SW 1271 (cell line): ENCODE measurements at regions not wholly inside any gene's neighbourhood (a gene's known extent, or its start where the extent isn't known, plus 50 kb on each side); places are given as distances from the start of the nearest gene placed in this dataset.

ENCODE experiments used
- DNase-seq, 2 experiments: peaks; one replicate each; lab custom pipeline; 2025; lab: John Stamatoyannopoulos, UW

DNA sequence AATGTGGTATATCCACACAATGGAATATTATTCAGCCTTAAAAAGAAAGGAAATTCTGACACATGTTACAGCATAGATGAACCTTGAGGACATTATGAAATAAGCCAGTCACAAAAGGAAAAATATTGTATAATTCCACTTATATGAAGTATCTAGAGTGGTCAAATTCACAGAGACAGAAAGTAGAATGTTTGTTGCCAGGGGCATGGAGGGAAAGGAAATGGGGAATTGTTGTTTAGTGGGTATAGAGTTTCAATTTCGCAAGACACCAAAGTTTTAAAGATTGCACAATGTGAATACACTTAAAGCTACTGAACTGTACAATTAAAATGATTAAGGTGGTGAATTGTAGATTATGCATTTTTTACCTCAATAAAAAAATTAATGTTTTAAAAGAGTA is 92.9 kb downstream of the TXNL1 start:
- DNase-seq, result no peak

DNA sequence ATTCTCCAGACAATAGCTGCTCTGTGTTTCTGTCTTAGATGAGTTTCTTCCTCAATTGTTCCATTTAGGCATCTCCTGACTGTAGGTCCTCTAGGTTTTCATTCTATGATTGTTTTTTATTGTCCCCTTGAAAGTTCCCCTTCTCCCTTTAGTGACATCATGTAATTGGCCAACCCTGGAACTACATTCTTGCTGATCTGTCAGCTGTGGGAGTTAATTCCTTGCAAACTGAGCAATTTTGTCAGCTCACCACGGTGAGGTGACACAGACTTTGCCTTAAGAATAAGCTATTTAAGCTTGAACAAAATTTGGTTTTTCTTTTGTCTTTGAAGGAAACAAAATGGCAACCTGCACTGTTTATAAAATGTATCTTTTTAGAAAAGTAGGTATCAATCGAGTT is 95.9 kb downstream of the TXNL1 start:
- DNase-seq, result no peak

DNA sequence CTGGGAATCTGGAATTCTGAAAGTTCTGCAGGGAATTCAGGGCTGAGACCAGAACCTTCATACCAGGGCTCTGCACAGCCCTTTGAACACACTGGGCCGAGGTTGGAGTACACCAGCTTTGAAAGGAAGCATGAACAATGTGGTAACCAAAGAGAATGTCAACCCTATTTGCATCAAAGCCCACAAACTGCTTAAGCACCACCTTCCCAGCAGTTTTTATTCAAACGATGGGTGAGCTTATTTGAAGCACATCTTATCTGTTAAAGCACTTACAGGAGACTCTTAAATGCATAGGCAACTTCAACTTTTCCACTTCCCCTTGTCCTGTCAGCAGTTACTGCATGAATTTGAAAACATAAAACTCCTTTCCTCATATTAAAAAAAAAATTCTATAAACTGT is 96.6 kb downstream of the TXNL1 start:
- DNase-seq, result no peak

DNA sequence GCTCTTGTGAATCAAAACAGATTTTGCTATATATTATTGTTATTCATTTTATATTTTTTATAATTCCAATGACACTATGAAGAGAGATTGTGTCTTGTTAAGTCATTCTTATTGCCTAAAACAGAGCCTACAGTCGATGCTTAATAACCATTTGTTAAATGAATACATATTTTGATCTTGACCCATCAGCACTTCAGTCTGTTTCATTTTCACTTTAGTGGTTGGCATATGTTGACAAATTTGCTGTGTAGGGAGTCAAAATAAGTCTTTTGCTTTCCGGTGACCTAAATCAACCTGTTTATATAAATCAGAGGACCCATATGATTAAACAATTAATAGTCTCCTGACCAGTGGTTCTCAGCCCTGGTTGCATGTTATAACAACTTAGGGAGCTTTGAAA is 97.1 kb downstream of the TXNL1 start:
- DNase-seq, result no peak

DNA sequence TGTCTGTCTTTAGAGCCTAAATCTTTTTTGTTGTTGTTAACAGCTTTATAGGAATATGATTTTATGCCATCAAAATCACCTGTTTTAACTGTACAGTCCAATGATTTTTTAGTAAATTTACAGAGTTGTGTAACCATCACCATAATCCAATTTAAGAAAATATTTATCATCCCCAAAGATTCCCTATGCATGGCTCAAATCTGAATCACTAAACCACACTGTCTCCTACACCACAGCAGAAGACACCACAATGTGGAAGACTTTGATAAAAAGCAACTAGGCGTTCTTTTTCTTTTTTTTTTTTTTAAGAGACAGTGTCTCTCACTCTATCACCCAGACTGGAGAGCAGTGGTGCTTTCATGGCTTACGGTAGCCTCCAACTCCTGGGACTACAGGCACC is 99.6 kb downstream of the TXNL1 start:
- DNase-seq, result no peak

DNA sequence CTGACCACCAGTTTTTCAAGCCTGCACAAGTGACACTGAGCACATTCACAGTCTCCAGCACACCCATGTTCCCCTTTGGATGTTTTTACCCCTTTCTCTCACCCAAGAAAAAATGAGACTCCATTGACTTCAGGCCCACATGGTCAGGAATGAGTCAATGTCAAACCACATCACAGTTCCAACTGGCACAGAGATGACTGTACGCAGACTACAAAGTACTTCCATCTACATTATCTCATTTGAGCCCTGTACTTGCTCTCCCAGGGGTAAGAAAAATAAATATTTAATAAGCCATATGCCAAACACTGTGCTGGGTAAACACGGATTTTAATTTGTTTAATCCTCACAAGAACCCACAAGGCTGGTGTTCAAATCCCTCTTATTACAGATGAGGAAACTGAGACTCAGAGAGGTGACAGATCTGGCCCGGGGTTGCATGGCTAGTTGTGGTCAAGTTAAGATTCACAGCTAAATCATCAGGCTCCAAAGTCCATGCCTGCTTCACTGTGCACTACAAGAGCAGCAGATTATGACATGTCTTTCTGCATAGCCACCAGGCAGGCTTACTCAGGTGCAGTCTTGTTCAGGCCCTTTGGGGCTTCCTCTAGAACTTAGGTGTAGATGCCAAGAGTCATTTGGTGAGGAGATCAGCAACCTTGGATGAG is 106.1 kb downstream of the TXNL1 start:
- DNase-seq, result no peak

DNA sequence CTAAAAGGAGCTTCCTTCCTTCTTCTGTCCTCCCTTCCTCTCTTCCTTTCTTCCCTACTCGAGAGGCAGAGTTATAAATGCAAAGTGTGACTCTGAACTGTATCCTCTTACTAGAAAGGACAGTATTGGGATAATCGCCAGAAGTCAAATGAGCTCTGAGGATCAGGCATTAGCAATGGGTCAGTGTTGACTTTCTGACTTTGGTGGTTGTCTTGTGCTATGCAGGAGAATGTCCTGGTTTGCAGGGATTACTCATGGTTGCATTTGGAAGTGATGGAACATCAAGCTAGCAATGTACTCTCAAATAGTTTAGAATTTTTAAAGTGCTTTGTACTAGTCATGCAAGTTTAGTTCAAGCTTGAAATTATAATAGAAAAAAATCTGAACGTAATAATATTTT is 115.6 kb downstream of the TXNL1 start:
- DNase-seq, result no peak

DNA sequence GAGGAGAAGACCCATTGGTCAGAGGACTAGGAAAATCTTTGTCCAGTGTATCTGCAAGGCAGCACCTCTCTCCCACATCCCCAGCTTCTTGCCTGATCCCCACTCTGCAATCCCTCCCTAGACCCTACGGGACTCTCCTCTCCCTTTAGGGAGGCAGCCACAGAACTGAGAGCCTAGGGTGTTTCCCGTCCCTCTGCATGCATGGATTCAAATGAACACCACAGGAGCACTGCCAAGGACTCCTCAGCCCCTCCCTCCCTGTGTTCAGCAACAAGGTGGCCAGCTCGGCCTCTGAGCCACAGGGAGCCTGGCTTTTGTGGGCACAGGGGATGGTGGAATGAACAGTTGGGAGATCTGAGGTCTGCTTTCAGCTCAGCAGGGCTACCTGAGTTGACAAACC is 117.1 kb downstream of the TXNL1 start:
- DNase-seq, result no peak

DNA sequence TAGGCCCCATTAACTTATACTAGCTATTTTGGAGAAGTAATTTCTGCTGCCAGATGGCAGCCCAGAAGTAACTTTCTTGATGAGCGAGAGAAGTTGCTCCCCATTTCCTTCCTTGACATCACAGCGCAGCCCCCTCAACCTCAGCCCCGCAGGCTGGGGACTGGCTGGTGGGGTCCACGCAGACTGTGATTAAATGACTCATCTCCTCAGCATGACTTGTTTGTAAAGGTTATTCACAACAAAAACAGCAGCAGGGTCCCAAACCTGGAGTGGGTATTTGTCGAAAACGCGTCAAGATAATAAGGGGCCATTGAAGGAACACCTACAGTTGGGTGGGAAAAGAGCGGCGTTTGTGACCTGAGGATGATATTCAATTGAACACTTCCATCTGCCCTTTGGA is 120.6 kb downstream of the TXNL1 start:
- DNase-seq, result no peak

DNA sequence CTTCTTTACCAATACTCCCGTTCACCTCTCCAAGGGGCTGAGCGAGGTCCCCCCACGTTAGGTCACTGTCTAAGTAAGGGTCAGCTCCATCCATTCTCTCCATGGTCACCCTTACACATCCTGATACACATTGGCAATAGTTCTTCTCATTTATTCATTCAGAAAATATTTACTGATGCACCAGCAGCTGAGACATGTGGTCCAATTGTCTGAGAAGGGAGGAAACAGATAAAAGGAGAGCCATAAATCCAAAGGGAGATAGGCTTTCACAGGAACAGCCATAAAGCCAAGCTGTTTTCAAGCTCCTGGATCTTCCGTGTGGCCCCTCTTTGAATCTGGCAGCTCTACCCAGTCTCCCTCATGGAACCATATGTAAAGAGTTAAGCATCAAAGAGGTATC is 121.2 kb downstream of the TXNL1 start:
- DNase-seq, result no peak

DNA sequence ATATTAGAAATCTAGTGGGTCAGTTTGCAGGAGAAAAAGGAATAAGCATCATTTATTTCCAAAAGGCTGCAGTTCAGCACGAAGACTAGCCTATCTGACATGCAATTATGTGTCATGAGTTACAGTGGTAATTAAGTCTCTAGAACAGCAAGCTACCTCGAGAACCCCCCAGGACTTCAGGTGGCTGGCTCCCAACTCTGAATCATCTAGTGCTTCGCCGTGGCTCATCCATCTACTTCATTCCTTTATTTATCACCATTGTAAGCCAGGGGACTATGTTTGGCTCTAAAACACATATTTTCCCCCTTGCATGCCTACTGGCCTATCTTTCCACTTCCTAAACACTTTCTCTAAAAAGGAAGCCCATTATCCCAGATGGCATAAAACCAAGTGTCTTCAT is 121.6 kb downstream of the TXNL1 start:
- no peak for DNase-seq

DNA sequence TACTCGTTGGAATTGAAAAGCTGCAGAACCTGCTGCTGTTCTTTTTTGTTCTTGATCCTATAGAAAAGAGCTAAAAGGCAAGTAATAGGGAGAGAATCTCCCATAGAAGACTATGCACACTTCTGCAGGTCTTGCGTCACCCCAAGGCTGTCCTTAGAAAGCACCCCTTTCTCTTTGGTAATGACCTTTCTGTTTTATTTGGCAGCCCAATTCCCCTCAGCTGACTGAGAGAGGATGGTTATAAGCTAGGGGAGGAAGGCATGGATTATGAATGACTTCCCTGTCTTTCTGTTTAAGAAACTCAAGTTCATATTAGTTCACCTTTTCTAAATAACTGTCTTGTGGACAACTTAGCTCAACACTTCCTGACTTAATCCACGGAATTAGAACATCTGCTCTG is 122.9 kb downstream of the TXNL1 start:
- no peak for DNase-seq

DNA sequence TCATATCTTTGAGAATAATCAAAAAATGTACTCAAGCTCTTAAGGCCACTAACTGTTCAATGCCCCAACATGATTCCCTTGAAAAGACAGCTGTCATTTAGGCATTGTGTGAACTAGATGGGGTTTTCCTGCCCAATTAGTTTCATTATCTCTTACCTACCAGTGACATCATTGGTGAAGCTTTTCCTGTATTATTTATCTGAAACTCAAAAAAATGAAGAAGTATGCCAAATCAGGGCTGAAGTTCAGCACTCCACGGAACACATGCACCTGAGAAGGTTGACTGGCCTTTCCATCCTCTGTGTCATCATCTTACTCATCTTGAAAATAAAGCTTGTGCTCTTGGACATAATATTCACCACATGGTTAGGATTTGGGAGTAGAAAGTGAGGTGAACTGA is 126.4 kb downstream of the TXNL1 start:
- no peak for DNase-seq

DNA sequence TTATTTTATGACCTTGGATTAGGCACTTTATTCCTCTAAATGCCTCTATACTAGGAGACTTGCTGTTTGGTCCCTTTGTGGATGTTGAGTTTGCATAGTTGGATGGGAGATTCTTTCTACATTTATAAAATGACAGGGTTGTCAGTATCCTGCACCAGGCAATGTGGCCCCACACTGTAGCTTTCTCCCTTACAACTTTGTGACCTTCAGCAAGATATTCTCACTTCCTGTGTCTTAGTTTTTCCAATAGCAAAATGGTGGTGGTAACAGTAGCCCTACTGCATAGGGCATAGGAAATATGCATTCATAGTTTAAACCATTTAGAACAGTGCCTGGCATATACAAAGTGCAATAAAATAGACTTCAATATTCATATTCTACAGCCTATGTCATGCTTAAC is 128.3 kb downstream of the TXNL1 start:
- no peak for DNase-seq

DNA sequence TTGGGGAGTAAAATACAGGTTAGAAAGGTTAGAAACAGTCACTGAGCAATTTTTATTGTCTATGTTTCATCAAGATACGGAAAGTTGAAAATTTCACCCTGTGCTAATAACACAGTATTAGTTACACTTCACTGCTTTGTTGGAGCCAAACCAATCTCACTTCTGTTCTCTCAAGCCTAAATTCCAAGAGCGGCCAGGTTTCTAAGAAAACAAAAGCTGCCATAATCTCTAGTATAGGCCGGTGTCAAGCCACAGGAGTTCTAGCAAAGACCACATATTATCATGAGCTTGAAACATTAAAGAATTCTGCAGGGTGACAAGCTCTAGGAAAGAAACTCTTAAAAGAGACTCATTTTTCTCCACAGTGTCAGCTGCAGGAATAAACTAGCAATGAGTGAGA is 128.7 kb downstream of the TXNL1 start:
- DNase-seq, result no peak

DNA sequence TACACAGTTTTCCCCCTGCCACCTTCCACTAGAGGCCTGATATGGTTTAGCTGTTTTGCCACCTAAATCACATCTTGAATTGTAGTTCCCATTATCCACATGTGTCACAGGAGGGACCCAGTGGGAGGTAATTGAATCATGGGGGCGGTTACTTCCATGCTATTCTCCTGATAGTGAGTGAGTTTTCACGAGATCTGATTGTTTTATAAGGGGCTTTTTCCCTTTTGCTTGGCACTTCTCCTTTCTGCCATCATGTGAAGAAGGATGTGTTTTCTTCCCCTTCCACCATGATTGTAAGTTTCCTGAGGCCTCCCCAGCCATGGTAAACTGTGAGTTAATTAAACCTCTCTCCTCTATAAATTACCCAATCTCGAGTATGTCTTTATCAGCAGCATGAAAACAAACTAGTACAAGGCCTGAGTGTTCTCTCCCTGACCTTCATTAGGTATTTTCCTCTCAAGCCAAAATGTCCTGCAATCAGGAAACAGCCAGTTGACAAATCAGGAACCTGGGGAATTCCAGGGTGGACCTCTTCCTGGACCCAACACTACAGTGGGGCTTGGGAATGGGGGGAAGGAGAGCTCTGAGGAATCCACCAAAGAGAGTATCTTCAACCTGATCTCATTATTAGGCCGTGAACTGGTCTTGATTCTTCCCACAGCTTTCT is 129.9 kb downstream of the TXNL1 start:
- no peak for DNase-seq

DNA sequence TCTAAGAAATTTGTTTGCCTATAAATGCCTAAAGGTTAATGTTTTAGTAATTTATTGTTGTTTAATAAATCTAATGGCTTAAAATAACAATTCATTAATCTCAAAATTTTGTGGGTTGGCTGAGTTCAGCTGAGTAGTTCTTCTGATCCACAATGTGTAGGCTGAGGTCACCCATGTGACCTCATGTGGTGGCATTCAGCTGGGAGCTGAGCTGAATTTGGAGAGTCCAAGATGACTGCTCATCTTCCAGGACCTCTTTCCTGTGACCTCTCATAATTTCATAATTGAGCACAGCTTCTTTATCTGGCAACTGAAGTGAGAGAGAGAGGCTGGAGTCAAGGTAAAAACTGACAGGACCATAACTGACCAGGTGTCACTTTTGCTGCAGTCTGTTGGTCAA is 132.4 kb downstream of the TXNL1 start:
- DNase-seq, result no peak

DNA sequence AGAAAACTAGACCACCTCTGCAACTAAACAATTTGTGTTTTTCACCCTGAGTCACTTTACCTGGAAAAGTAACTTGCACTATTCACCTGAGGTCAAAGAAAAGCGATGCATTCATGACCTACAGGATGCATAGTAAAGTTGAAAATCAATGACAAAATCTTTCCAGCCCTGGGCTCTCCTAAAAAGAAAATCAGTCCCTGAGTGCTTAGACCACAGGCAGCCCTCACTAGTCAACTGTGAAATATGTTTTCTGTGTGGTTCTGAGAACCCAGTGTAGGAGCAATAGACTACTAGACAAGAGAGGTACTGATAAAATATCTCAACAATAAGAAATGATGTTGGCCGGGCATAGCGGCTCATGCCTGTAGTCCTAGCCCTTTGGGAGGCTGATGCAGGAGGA is 133.1 kb downstream of the TXNL1 start:
- DNase-seq, result no peak

DNA sequence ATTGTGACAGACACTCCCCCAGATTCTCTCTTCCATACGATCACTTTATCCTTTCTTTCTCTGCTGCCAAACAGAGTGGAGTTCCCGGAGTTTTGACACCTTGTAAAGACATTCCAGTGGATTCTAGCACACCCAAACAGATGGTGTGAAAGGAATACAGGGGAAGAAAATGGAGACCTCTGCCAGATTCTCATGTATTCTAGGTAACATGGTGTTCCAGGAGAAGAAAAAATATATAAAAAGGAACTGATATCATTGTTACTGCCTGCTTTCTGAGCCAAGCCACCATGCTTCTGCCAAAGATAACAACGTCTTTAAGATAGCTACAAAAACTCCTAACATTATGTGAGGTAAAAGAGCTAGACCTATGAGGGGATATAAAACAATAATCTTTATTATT is 136.5 kb downstream of the TXNL1 start:
- DNase-seq, result no peak

DNA sequence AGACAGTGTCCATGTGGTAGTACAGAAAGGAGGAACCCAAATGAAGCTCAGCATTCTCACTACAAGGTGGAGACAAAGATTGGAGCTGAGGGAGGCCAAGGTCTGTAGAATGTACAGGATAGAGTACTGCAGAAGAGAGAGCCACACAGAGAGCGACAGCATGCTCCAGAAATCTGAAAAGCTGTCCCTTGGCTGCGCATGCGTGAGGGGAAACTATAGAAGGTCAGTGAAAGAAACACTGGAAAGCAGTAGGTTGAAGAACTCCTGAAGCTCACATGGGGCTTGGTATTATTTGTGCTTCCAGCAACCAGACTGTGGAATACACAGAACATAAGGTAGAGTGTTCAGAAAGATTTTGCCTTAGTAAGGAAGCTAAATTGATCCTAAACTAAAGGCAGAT is 142.5 kb downstream of the TXNL1 start:
- no peak for DNase-seq

DNA sequence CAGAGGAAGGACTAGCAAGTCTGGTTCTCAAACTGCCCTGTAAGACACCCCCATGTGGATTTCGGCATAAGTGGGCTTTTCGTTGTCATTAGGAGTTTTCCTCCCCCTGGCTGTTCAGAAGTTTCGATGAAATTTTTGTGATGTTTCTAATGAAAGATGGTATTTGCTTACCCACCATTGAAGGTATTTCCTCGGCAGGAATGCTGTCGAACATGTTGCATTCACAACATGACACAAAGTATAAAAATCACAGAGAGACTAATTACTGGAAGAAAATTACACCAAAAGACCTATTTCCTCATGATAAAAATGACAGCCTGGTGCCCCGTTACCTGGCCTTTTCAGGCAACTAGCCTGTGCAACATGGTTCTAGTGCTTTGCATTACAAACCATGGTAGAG is 144.9 kb downstream of the TXNL1 start:
- DNase-seq, result no peak

DNA sequence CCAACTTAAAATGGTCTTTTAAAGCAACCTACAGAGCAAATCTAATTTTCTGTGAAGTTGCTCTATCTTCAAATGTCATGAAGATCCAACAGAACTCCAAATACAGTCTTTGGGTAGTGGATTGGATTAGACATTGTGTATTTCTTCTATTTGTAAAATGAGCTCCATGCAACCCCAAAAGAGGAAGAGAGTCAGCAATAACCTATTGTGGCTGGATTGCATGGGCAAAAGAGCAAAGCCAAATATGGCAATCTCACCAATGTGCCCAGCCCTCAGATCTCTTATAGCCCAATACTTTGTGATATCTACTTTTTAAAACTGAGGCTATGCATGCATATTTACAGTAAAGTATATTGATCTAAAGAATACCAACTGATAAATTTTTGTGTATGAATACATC is 146.3 kb downstream of the TXNL1 start:
- DNase-seq, result no peak

DNA sequence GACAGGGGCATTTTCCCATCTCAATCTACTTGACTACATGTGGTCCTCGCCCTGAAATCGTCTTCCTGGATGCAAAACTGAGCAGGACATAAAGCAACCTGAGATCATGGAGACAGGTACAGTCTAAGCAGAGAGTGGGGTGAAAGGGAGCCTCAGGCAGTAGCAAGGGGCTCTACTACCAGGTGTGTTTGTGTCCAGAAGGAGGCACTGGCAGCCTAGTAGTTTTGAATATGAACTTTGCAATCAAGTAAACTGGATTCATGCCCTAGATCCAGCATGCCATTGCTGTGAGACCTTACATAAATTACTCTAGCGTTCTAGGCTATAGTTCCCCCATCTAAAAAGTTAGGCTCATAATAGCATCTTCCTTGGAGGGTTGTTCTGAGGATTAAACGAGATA is 147.4 kb downstream of the TXNL1 start:
- no peak for DNase-seq

DNA sequence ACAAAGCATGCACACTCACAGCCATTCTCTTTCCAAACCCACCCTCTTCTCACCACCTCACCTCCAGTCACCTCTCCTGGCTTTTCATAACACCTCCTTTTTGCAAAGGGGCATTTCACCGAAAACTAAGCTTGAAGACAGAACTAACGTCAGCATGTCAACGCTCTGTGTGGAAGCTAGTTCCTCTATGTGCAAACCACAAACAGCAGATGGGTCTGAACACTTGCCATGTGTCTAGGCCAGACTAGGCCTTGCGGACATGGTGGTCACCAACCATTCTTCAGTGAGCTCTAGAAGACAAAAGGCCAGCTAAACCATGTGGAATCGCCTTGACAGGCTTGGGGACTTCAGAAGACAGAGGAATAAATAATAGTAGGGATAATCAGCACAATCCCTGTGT is 148.5 kb downstream of the TXNL1 start:
- no peak for DNase-seq
